ENCODE measurements at regions not wholly inside any gene's neighbourhood (a gene's known extent, or its start where the extent isn't known, plus 50 kb on each side); places are given as distances from the start of the nearest gene placed in this dataset.
"Not testable (repeated sequence)": the region's sequence is repeated elsewhere in the genome, so short reads cannot be mapped to it uniquely, and the experiment has no call there.

- TF ChIP-seq POLR2A (IDR thresholded peaks at IDR 0.05; ENCODE audit: low read depth, low read length); RAD21 (IDR thresholded peaks at IDR 0.05; ENCODE audit: low read length); BHLHE40 (IDR thresholded peaks at IDR 0.05; ENCODE audit: low read depth, low read length): not testable (repeated sequence)
- TF ChIP-seq, protein P1, sequence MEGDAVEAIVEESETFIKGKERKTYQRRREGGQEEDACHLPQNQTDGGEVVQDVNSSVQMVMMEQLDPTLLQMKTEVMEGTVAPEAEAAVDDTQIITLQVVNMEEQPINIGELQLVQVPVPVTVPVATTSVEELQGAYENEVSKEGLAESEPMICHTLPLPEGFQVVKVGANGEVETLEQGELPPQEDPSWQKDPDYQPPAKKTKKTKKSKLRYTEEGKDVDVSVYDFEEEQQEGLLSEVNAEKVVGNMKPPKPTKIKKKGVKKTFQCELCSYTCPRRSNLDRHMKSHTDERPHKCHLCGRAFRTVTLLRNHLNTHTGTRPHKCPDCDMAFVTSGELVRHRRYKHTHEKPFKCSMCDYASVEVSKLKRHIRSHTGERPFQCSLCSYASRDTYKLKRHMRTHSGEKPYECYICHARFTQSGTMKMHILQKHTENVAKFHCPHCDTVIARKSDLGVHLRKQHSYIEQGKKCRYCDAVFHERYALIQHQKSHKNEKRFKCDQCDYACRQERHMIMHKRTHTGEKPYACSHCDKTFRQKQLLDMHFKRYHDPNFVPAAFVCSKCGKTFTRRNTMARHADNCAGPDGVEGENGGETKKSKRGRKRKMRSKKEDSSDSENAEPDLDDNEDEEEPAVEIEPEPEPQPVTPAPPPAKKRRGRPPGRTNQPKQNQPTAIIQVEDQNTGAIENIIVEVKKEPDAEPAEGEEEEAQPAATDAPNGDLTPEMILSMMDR (conservative IDR thresholded peaks at IDR 0.05; ENCODE audit: low read depth, low read length): not testable (repeated sequence)
- TF ChIP-seq, protein P2, sequence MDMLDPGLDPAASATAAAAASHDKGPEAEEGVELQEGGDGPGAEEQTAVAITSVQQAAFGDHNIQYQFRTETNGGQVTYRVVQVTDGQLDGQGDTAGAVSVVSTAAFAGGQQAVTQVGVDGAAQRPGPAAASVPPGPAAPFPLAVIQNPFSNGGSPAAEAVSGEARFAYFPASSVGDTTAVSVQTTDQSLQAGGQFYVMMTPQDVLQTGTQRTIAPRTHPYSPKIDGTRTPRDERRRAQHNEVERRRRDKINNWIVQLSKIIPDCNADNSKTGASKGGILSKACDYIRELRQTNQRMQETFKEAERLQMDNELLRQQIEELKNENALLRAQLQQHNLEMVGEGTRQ (IDR thresholded peaks at IDR 0.05; ENCODE audit: low read depth, low read length): not testable (repeated sequence)
These were observed 540.1 kb downstream of the TBC1D22A start for GRCh38 chr22:47302587-47302986.

Measured in IMR-90 (cell line).